HCT116 (cell line): ENCODE measurements at regions not wholly inside any gene's neighbourhood (a gene's known extent, or its start where the extent isn't known, plus 50 kb on each side); places are given as distances from the start of the nearest gene placed in this dataset.

Source experiments
- ATAC-seq: fragments of 200-7000 bp; cut with Tn5 transposase; 2 replicates; pipeline ENCODE4 v1.9.1; 2020; ENCODE audit warnings: mild to moderate bottlenecking, moderate library complexity
- BruUV-seq: library from RNA; stranded (reverse); fragments of 400-500 nt; replicated peaks from 2 replicates; lab custom pipeline; 2021; lab: Mats Ljungman, UMichigan
- CTCF ChIA-PET: fragments of 300-600 bp; sonication (Branson Sonifier 250); formaldehyde crosslinking; loops from one replicate; lab custom pipeline; 2021; ENCODE audit warnings: antibody characterized with exemption; lab: Charles Lee
- POLR2A ChIA-PET: fragments of 300-600, 350-600 bp; sonication (Branson Sonifier 250); formaldehyde crosslinking; loops from one replicate; lab custom pipeline; 2021; ENCODE audit warnings: antibody characterized with exemption; lab: Charles Lee
- RAD21 ChIA-PET, 2 experiments: fragments of 300-600 bp; sonication (Branson Sonifier 250); formaldehyde crosslinking; loops; one replicate each; lab custom pipeline; 2023; ENCODE audit warnings: low total read pairs in 2 of 2; ENCODE audit not compliant: uncharacterized antibody in 2 of 2, unreplicated experiment in 2 of 2, low non-redundant PET in 1 of 2; lab: Charles Lee
- DNase-seq: peaks from one replicate; pipeline ENCODE4 v3.0.0-alpha.2; 2010; ENCODE audit warnings: low read depth, low spot score
- H2AFZ ChIP-seq: fragments of 200-600 bp; shearing (Covaris generic), sonication (generic); 2 replicates; pipeline ENCODE4 v1.6.1; 2017; ENCODE audit warnings: low read depth, mixed run types, mixed read lengths, antibody characterized with exemption, low read length; ENCODE audit not compliant: poor library complexity, severe bottlenecking
- H3K27ac ChIP-seq: 2 replicates; pipeline ENCODE4 v1.5.1; 2012; ENCODE audit warnings: low read depth, low read length
- H3K27me3 ChIP-seq: fragments of 200-600 bp; sonication (generic); 2 replicates; pipeline ENCODE4 v1.6.1; 2016; ENCODE audit warnings: mixed run types, low read length, mixed read lengths; ENCODE audit not compliant: insufficient read depth
- H3K36me3 ChIP-seq, 2 experiments: fragments of 200-500 bp in 1 of 2; fragments of 200-600 bp in 1 of 2; sonication (Bioruptor generic) in 1 of 2; sonication (generic) in 1 of 2; 2 replicates each; pipeline versions ENCODE4 v1.5.1 to v1.6.1; 2014 to 2016; ENCODE audit warnings: low read length in 2 of 2, inconsistent platforms in 1 of 2, mixed read lengths in 1 of 2, mixed run types in 1 of 2; ENCODE audit not compliant: insufficient read depth in 2 of 2, control insufficient read depth in 1 of 2
- H3K4me1 ChIP-seq, 2 experiments: fragments of 200-600 bp in 1 of 2; sonication (generic) in 1 of 2; 2 replicates each; pipeline versions ENCODE4 v1.5.1 to v1.6.1; 2012 to 2017; ENCODE audit warnings: low read length in 2 of 2, inconsistent platforms in 1 of 2, mild to moderate bottlenecking in 1 of 2, mixed read lengths in 1 of 2, mixed run types in 1 of 2, moderate library complexity in 1 of 2; ENCODE audit not compliant: insufficient read depth in 2 of 2, control insufficient read depth in 1 of 2
- H3K4me2 ChIP-seq: fragments of 200-600 bp; sonication (generic); 2 replicates; pipeline ENCODE4 v1.6.1; 2017; ENCODE audit warnings: mixed run types, low read length, mixed read lengths
- H3K4me3 ChIP-seq, 2 experiments: fragments of 200-600 bp in 1 of 2; sonication (generic) in 1 of 2; replicated peaks in 1 of 2; 2 replicates each; pipeline ENCODE4 v1.5.1; 2011 to 2016; ENCODE audit warnings: low read length in 2 of 2, control low read depth in 1 of 2, low read depth in 1 of 2, mild to moderate bottlenecking in 1 of 2, mixed read lengths in 1 of 2, mixed run types in 1 of 2
- H3K79me2 ChIP-seq: fragments of 200-600 bp; sonication (generic); 2 replicates; pipeline ENCODE4 v1.6.1; 2017; ENCODE audit warnings: mild to moderate bottlenecking, mixed run types, low read length, moderate library complexity, mixed read lengths; ENCODE audit not compliant: insufficient read depth
- H3K9ac ChIP-seq: fragments of 200-600 bp; sonication (generic); 2 replicates; pipeline ENCODE4 v1.6.1; 2016; ENCODE audit warnings: low read length, mixed read lengths
- H3K9me2 ChIP-seq: fragments of 200-600 bp; sonication (generic), shearing (Covaris generic); 2 replicates; pipeline ENCODE4 v1.6.1; 2017; ENCODE audit warnings: mixed run types, mild to moderate bottlenecking, moderate library complexity; ENCODE audit not compliant: insufficient read depth
- H3K9me3 ChIP-seq, 2 experiments: fragments of 200-500 bp in 1 of 2; fragments of 200-600 bp in 1 of 2; sonication (Bioruptor generic) in 1 of 2; sonication (generic) in 1 of 2; 2 replicates each; pipeline ENCODE4 v1.6.1; 2014 to 2017; ENCODE audit warnings: low read length in 2 of 2, mixed read lengths in 2 of 2, inconsistent platforms in 1 of 2, low read depth in 1 of 2, mild to moderate bottlenecking in 1 of 2, mixed run types in 1 of 2, moderate library complexity in 1 of 2; ENCODE audit not compliant: control insufficient read depth in 1 of 2, insufficient read depth in 1 of 2
- H4K20me1 ChIP-seq: fragments of 200-600 bp; sonication (generic), shearing (Covaris generic); 2 replicates; pipeline ENCODE4 v1.6.1; 2017; ENCODE audit warnings: mixed run types, mild to moderate bottlenecking, moderate library complexity; ENCODE audit not compliant: insufficient read depth
- CBX3 ChIP-seq: IDR thresholded peaks from 2 replicates; pipeline ENCODE4 v1.6.1; 2012; ENCODE audit warnings: low read depth
- ELF1 ChIP-seq: IDR thresholded peaks from 2 replicates; pipeline ENCODE4 v1.6.1; 2012; ENCODE audit warnings: low read depth, borderline replicate concordance
- JUND ChIP-seq: IDR thresholded peaks from 2 replicates; pipeline ENCODE4 v1.6.1; 2012
- POLR2A ChIP-seq: IDR thresholded peaks from 2 replicates; pipeline ENCODE4 v1.7.0; 2011; ENCODE audit warnings: borderline replicate concordance; ENCODE audit not compliant: insufficient read depth, insufficient read length; ENCODE audit errors: extremely low read depth
- RAD21 ChIP-seq: IDR thresholded peaks from 2 replicates; pipeline ENCODE4 v1.6.1; 2012; ENCODE audit warnings: low read depth, mild to moderate bottlenecking
- ZFX ChIP-seq: fragments of 450-650 bp; IDR thresholded peaks from 2 replicates; pipeline ENCODE4 v1.6.1; 2017
- intact Hi-C: fragments of 100-400 bp; cut with micrococcal nuclease; formaldehyde crosslinking; loops from 2 replicates; pipeline ENCODE4 v1.10.0; 2022
- TF ChIP-seq, protein P1 (sequence below): IDR thresholded peaks from 2 replicates; pipeline ENCODE4 v1.6.1; 2011; ENCODE audit warnings: mild to moderate bottlenecking, low read length, moderate library complexity; ENCODE audit not compliant: insufficient replicate concordance; ENCODE audit errors: extremely low read depth
- TF ChIP-seq, protein P2 (sequence below): IDR thresholded peaks from 2 replicates; pipeline ENCODE4 v1.6.1; 2012; ENCODE audit warnings: low read depth

DNA sequence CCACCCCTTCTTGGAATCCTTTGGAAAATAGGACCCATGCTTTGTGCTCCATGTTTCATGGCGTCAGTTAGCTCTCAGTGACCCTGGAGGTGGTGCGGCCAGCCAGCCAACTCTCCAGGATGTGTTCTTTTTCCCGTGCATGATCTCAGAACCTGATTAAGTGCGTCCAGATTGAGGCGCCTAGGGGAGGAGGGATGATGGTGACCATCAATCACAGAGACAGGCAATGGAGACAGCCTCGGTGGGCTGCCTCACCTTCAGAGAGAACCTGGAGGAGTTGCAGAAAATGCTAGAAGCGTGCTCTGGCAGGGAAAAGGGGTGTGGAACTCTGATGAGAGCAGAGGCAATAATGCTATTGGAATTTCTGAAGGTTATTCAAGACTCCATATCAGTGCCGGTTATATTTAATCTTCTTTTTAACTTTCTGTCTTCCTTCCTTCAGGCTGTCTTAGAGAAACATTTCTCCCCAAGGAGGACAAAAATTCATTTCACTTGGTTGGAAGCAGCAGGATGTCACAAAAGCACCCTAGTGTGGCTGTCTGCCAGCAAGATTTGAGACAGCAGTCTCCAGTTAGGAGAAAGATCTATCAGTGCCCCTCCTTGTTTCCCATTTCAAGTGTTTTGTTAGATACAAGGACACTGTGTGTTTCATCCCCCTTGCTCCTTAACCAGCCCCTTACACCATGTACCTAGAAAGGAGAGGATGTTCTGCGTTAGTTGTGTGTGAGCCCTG is 53.3 kb upstream of the IGF1 start:
- Histone ChIP-seq H3K9me3 (no peaks in the 10 kb centered on the region), H3K79me2 (no peaks in the 10 kb centered on the region), H3K27me3 (0 out of 2 replicates have a peak, but pooled peaks cover 3% of the 10 kb centered on the region), H2AFZ (no peak overlapping the region), H3K4me3 (no peak overlapping the region), H3K36me3 (no peaks in the 10 kb centered on the region), H3K9ac (no peak overlapping the region), H3K4me1 (no peaks in the 10 kb centered on the region), H4K20me1 (no peaks in the 10 kb centered on the region), H3K4me2 (no peak overlapping the region), H3K9me2 (no peaks in the 10 kb centered on the region), H3K27ac (no peak overlapping the region)
- no TSS peak for BruUV-seq
- intact Hi-C loops: no loop called here
- CTCF ChIA-PET: no interaction called here
- RAD21 ChIA-PET: no interaction called here
- ATAC-seq (no peak), DNase-seq (no peak)
- POLR2A ChIA-PET: no interaction called here
- no peak for TF ChIP-seq ELF1
- TF ChIP-seq ZFX: no peak
- TF ChIP-seq CBX3: no peak
- TF ChIP-seq POLR2A: no peak
- TF ChIP-seq, protein P1, sequence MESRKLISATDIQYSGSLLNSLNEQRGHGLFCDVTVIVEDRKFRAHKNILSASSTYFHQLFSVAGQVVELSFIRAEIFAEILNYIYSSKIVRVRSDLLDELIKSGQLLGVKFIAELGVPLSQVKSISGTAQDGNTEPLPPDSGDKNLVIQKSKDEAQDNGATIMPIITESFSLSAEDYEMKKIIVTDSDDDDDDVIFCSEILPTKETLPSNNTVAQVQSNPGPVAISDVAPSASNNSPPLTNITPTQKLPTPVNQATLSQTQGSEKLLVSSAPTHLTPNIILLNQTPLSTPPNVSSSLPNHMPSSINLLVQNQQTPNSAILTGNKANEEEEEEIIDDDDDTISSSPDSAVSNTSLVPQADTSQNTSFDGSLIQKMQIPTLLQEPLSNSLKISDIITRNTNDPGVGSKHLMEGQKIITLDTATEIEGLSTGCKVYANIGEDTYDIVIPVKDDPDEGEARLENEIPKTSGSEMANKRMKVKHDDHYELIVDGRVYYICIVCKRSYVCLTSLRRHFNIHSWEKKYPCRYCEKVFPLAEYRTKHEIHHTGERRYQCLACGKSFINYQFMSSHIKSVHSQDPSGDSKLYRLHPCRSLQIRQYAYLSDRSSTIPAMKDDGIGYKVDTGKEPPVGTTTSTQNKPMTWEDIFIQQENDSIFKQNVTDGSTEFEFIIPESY: no peak
- no peak for TF ChIP-seq JUND
- TF ChIP-seq, protein P2, sequence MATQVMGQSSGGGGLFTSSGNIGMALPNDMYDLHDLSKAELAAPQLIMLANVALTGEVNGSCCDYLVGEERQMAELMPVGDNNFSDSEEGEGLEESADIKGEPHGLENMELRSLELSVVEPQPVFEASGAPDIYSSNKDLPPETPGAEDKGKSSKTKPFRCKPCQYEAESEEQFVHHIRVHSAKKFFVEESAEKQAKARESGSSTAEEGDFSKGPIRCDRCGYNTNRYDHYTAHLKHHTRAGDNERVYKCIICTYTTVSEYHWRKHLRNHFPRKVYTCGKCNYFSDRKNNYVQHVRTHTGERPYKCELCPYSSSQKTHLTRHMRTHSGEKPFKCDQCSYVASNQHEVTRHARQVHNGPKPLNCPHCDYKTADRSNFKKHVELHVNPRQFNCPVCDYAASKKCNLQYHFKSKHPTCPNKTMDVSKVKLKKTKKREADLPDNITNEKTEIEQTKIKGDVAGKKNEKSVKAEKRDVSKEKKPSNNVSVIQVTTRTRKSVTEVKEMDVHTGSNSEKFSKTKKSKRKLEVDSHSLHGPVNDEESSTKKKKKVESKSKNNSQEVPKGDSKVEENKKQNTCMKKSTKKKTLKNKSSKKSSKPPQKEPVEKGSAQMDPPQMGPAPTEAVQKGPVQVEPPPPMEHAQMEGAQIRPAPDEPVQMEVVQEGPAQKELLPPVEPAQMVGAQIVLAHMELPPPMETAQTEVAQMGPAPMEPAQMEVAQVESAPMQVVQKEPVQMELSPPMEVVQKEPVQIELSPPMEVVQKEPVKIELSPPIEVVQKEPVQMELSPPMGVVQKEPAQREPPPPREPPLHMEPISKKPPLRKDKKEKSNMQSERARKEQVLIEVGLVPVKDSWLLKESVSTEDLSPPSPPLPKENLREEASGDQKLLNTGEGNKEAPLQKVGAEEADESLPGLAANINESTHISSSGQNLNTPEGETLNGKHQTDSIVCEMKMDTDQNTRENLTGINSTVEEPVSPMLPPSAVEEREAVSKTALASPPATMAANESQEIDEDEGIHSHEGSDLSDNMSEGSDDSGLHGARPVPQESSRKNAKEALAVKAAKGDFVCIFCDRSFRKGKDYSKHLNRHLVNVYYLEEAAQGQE: no peak
- no peak for TF ChIP-seq RAD21
